ENCODE measurements at regions not wholly inside any gene's neighbourhood (a gene's known extent, or its start where the extent isn't known, plus 50 kb on each side); places are given as distances from the start of the nearest gene placed in this dataset.
A peak's percentile ranks its signal among the peaks of the same experiment; 100 is the strongest.
"Not testable (repeated sequence)": the region's sequence is repeated elsewhere in the genome, so short reads cannot be mapped to it uniquely, and the experiment has no call there.

DNA sequence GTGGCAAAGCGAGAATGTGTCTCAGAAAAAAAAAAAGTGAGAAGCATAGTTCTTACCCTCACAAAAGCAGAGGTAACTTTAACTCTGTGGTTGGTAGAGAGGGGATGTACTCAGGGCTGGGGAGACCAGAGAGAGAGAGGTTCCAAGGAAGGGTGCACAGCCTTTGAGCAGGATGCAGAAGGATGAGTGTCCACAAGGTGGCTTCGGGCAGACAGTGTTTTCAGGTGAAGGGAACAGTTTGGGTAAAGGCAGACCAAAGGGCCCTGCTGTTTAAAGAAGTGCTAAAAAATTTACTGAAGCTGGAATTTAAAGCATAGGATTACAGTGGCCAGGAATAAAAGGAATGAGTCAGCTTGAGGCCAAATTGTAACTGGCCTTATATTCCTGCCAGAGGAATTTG, 2240.6 kb downstream of the EPHA3 start:
- DNase-seq: not testable (repeated sequence)

DNA sequence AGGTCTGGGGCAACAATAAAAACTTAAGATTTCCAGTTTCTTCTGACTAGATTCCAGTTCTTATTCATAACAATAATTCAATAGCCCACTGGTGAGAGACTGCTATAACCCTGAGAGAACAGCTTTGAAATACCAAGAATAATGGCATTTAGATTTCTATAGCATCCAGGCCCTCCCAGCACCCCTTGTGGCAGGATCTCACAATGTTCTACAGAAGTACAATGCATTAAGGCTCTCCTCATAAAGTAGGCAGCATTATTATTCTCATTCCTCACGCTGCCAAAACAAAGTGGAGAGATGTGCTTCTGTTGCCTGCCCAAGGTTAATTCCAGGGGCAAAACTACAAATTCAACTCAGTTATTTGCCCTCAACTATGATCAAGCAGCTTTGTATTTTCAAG, 2241.7 kb downstream of the EPHA3 start:
- not testable (repeated sequence) for DNase-seq

DNA sequence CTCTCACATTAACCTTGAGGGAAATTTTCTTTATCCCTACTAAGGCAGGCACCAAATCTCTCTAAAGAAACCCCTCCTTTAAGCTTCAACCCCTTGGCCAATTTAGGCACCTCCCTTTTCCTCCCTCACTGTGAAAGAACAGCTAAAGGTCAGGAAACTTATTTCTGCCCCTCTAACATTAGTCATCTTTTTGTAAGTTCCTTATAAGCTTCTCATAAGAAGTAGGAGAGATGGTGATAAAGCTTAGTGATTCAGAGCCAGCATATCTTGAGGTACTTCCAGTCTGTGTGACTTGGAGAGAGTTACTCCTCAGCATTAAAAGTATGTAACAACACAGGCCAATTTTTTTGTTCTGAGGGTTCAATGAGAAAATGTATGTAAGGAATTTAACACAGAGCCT, 2244.7 kb downstream of the EPHA3 start:
- DNase-seq: not testable (repeated sequence)

DNA sequence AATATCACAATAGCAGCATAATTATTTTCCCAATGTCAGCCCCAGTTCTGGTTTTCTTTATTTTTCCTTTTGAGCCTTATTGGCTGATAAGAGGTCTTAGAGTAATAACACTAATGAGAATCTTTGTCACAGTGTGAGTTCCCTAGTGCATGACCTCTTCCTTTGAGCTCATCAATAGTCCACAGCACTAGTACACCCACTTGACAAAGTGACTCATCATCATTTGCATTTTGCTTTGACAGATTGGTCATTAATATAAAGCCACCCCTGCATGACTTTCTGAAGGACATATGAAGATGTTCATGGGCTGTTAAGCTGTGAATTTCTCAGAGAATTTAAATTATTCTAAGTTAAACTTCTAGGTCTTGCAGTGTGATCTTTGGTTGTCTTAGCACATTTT, 2251.9 kb downstream of the EPHA3 start:
- DNase-seq: not testable (repeated sequence)

DNA sequence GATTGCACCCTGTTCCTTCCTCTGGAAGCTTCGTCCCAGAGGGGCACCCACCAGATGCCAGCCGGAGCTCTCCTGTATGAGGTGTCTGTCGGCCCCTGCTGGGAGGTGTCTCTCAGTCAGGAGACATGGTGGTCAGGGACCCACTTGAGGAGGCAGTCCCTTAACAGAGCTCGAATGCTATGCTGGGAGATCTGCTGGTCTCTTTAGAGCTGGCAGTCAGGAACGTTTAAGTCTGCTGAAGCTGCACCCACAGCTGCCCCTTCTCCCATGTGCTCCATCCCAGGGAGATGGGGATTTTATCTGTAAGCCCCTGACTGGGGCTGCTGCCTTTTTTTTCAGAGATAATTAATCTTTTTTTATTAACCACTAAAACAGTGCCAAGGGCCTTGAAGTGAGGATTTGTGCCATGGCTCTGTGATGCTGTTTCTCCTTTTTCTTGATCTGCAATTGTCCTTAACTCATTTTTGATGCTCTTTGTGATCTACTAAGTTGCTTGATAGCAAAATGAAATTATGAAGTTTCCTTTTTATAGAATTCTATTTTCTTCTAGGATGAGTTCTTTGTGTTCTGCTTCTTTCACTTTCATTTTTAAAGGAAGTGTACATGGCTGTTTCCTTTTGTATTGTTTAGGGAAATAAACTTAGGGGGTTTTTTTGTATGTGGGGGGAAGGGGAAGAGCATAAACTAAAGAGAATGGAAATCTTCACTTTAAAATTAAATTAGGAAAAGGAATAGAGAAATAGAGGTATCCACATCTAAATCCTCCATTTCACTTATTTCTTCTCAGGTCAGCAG, 2275.9 kb downstream of the EPHA3 start:
- DNase-seq: not testable (repeated sequence)

DNA sequence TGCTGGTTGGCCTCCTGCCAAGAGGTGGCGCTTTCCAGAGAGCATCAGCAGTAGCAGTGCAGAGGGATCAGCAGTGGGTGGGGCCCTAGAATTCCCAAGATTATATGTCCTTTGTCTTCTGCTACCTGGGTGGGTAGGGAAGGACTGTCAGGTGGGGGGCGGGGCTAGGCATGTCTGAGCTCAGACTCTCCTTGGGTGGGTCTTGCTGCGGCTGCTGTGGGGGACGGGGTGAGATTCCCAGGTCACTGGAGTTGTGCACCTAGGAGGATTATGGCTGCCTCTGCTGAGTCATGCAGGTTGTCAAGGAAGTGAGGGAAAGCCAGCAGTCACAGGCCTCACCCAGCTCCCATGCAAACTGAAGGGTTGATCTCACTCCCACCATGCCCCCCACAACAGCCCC, 2296.5 kb downstream of the EPHA3 start:
- not testable (repeated sequence) for DNase-seq

DNA sequence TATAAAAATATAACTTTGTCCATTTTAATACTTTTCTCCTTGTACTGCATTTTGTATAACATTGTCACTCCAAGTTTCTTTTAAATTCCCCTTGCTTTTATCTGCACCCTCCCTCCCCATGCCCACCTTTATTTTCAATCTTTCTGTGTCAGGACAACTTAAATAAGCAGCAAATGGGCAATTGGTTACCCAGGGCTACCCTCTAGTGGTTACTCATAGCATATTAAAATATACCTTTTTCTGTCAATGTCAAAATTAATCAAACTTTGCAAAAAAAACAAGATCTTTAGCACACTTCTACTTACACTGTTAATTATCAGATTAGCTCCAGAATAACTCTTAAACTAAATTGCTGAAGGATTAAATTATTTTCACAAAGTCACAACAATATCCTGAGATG, 2334.6 kb downstream of the EPHA3 start:
- DNase-seq: not testable (repeated sequence)

DNA sequence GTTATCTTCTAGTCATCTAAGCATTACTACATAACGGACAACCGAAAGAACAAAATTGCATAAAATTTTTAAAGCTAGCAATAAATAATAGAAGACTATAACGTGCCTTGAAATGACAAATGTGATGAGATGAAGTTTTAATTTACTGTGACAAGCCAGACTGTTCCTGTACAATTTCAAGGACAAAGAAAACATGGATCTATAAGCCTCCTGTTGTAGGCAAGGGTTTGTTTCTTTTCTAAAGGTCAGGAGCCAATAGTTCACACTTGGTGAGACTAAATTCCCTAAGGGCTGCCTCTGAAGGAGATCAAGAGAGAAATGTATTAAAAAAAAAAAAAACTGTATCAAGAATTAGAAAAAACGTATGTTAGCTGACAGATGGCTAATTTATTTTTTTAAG, 2335.1 kb downstream of the EPHA3 start:
- not testable (repeated sequence) for DNase-seq

DNA sequence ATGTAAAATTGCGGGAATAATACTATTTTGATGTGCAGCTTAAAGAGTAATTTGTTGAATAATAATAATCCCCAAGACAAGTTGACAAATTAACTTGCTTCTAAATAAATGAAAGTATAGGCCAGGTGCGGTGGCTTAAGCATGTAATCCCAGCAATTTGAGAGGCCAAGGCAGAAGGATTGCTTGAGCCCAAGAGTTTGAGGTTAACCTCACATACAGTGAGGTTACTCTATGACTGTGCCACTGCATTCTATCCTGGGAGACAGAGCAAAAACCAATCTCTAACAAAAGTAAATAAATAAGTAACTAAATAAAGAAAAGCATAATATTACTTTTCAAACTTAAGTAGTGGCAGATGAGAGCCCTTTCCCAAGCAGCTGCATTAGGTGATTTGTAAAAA, 2341.0 kb downstream of the EPHA3 start:
- not testable (repeated sequence) for DNase-seq

DNA sequence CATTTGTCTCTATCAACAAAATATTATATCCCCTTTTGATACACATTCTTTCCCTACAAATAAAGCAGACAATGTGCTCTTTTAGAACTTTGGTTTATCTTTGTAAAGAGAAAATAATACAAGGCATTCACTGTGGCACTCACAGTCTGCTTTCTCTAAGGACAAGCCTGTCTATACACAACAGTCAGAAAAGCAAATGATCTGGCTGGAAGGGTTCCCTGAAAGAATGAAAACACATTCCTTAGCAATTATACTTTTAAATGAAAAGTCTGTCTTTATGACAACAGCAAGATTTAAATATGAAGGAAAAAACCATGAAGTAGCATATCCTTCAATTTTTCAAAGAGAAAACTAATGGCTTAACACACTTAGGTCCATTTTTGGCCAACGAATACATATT, 2359.1 kb downstream of the EPHA3 start:
- not testable (repeated sequence) for DNase-seq

DNA sequence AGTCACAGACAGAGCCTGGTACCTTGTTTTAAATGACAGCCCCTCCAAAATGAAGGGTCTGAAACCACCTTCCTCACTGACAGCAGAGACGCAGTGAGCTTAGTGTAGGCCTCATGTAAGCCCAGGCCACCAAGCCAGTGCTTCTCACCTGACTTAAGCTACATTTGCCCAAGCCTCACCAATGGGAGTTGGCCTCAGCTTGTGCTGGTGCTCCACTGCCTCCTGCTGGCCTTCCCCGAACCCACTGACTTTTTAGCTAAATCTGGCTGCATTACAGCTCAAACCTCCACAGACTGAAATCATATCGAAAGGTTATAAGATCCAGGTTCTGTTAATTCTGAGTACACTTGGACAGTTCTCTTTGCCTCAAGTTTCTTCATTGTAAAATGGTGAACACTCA, 2361.8 kb downstream of the EPHA3 start:
- not testable (repeated sequence) for DNase-seq

DNA sequence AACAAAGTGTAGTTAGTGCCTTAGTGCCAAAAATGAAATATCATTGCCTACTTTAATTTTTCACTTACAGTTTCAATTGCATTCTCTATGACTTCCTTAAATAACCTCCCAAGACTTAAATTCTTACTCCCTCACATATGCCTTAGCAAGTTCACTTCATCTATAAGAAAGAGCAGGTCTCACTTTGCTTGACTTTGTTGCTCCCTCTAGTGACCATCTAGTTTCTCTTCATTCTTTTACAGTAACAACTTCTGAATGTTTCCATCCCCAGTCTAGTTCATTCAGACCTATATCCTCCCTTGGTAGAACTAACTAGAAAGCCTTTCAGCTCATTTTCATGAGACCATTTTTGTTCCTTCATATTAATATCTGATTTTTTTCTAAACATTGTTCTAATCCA, 2377.6 kb downstream of the EPHA3 start:
- peak in 1 of 2 experiments; percentile 0 for DNase-seq

DNA sequence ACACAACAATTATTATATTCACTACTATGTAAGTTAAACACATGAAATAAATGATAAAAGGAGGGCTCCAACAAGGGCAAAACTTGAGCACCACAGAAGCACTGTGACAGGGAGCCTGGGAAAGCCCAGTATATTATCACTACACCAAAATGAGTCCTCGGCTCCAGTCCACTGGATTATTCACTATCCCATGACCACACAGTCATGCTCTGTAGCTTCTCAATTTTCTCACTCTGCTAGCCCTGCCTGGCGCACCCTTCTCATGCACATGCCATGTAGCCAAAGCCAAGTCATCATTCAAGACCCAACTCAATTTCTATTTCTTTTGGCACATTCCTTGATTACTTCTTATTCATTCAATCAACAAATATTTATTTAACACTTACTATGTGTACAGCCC, 2378.5 kb downstream of the EPHA3 start:
- not testable (repeated sequence) for DNase-seq

DNA sequence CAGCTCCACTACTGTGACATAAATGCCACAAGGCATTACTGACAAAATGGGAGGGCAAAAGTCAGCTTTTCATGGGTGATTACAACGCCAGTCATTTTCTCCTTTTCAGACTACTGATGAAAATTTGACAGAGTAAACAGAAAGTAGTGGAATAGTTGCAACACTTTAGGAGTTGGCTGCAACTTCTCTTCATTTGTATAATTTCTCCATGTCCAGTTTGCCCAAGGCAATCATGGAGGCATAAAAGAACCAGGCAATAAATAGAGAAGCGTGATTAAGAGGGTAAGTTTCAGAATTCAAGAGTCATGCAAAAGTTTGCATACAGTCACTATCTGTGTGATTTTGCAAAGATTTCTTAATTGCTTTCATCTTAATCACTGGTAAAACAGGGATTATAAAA, 2390.3 kb downstream of the EPHA3 start:
- DNase-seq: not testable (repeated sequence)

DNA sequence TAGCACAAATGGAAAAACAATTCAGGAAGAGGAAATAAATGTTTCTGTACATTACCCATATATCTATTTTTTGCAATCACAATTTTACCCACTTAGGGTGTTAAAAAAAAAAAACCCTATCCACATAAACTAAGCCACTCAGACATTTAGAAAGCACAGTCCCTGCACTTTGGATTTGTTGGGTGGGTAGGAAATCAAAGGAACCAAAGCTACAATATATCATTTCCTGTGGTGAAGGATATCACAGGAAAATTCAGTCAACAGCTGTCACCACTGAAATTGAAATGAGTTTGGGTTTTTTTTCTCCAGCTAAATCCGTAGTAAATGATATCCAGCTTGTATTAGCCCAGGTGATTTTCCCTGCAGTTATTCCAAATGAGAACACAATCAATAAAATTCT, 2392.4 kb downstream of the EPHA3 start:
- DNase-seq: not testable (repeated sequence)

DNA sequence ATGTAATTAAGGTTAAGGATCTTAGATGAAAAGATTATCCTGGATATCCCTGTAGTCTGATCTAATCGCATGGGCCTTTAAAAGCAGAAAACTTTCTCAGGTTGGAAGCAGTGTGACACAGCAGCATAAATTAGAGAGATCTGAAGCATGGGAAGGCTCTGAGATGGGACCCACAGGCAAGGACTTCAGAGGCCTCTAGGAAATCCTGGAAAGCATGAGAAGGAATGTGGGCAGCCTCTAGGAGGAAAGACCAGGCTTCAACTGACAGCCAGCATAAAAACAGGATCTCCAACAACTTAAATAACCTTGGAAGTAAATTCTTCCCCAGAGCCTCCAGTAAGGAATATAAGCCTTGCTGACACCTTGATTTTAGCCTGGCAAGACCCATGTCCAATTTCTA, 2397.5 kb downstream of the EPHA3 start:
- not testable (repeated sequence) for DNase-seq

All from AML-193 (cell line).